ENCODE measurements at regions not wholly inside any gene's neighbourhood (a gene's known extent, or its start where the extent isn't known, plus 50 kb on each side); places are given as distances from the start of the nearest gene placed in this dataset.

- TF ChIP-seq, protein P1, sequence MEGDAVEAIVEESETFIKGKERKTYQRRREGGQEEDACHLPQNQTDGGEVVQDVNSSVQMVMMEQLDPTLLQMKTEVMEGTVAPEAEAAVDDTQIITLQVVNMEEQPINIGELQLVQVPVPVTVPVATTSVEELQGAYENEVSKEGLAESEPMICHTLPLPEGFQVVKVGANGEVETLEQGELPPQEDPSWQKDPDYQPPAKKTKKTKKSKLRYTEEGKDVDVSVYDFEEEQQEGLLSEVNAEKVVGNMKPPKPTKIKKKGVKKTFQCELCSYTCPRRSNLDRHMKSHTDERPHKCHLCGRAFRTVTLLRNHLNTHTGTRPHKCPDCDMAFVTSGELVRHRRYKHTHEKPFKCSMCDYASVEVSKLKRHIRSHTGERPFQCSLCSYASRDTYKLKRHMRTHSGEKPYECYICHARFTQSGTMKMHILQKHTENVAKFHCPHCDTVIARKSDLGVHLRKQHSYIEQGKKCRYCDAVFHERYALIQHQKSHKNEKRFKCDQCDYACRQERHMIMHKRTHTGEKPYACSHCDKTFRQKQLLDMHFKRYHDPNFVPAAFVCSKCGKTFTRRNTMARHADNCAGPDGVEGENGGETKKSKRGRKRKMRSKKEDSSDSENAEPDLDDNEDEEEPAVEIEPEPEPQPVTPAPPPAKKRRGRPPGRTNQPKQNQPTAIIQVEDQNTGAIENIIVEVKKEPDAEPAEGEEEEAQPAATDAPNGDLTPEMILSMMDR (IDR thresholded peaks at IDR 0.05; ENCODE audit: insufficient read depth, low read length, poor library complexity, severe bottlenecking), result no peak
Measured at GRCh38 chr5:129821477-129822131, 73.7 kb downstream of the MINAR2 start.

DNA sequence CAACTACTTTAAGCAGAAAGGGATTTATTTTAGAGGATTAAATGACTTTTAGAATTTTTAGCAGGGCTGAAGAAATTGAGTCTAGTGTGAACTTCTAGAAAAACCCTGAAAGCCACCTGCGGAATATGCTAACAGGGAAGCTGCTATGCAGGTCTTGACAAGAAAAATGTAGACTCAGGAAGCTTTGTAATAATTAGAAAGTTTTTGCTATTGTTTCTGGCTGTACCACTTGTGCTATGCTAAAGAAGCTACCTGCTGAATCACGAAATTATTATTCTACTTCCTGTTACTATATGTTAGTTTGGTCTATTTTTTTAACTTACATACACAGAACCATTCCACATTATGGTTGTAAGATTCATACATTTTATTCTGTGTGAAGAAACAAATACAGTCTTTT is 74.0 kb upstream of the CHSY3 start:
- H3K27me3 ChIP-seq (replicated peaks; ENCODE audit: control insufficient read depth, insufficient read depth, low read length), result no peaks in the 10 kb centered on the region
- TF ChIP-seq, protein P1 (IDR thresholded peaks at IDR 0.05; ENCODE audit: insufficient read depth, low read length, poor library complexity, severe bottlenecking), result no peak
- no peak overlapping the region for H3K4me3 ChIP-seq (replicated peaks; ENCODE audit: low read depth, low read length)
- no peaks in the 10 kb centered on the region for H3K36me3 ChIP-seq (ENCODE audit: control insufficient read depth, insufficient read depth, low read length)
- no peak for DNase-seq (ENCODE audit: extremely low read depth, insufficient read length)

More at GRCh38 chr5:129821477-129822131, 73.7 kb downstream of the MINAR2 start:
- Histone ChIP-seq H3K27me3 (replicated peaks; ENCODE audit: control insufficient read depth, insufficient read depth, low read length) (no peaks in the 10 kb centered on the region), H3K4me3 (replicated peaks; ENCODE audit: low read depth, low read length) (no peak overlapping the region), H3K36me3 (ENCODE audit: control insufficient read depth, insufficient read depth, low read length) (no peaks in the 10 kb centered on the region)
- DNase-seq (ENCODE audit: extremely low read depth, insufficient read length), result no peak

- no peak for DNase-seq (ENCODE audit: extremely low read depth, insufficient read length)
- Histone ChIP-seq H3K4me3 (replicated peaks; ENCODE audit: low read depth, low read length) (no peak overlapping the region), H3K27me3 (replicated peaks; ENCODE audit: control insufficient read depth, insufficient read depth, low read length) (no peaks in the 10 kb centered on the region), H3K36me3 (ENCODE audit: control insufficient read depth, insufficient read depth, low read length) (no peaks in the 10 kb centered on the region)
- TF ChIP-seq, protein P1 (IDR thresholded peaks at IDR 0.05; ENCODE audit: insufficient read depth, low read length, poor library complexity, severe bottlenecking), result no peak
Measured at GRCh38 chr5:129836321-129836720, 67.9 kb upstream of the CHSY3 start.

DNA sequence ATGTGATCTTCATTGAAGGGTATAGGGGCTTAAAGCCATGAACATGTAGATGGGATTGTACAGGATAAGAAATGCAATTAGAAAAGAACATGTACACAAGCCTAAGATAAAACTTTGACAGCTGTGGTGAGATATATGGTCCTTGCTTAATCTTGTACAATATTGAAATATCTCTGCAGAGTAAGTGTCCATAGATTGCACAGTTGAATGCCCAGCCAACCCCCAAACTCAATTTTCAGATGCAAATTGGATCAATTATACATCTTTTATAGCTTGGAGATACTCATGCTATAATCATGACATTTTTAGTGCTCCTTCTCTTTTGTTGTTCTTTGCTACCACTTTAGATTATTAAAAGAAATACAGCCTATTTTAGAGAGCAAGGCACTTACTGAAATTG is 59.5 kb upstream of the CHSY3 start:
- Histone ChIP-seq H3K4me3 (replicated peaks; ENCODE audit: low read depth, low read length) (no peak overlapping the region), H3K27me3 (replicated peaks; ENCODE audit: control insufficient read depth, insufficient read depth, low read length) (no peaks in the 10 kb centered on the region), H3K36me3 (ENCODE audit: control insufficient read depth, insufficient read depth, low read length) (no peaks in the 10 kb centered on the region)
- DNase-seq (ENCODE audit: extremely low read depth, insufficient read length), result no peak
- TF ChIP-seq, protein P1 (IDR thresholded peaks at IDR 0.05; ENCODE audit: insufficient read depth, low read length, poor library complexity, severe bottlenecking), result no peak

DNA sequence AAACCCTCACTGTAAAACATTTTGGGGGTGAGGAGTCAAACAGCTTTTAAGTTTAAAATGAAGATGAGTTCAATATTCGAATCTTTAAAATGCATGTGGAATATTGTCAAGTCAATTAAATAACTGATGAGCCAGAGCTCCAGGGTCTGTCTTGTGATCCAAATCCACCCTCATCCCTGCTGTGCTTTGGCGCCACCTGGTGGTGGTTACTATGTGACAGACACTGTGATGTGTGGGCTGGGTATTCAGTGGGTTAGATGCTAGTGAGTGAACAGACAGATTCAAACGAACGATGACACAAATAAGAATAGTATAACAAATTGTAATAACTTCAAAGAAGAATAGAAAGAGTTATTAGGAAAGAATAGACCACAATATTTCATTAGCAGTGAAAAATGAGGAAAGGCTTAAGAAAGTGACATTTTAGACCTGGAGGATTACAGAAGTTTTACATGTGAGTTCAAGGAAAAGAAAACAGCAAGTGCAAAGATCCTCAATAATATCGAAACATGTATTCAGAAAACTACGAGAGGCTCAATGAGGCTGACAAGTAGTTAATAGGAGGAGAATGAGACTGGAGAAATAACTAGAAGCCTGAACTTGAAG is 51.4 kb upstream of the CHSY3 start:
- TF ChIP-seq, protein P1 (IDR thresholded peaks at IDR 0.05; ENCODE audit: insufficient read depth, low read length, poor library complexity, severe bottlenecking), result peak; percentile 90
- peak; percentile 9 for DNase-seq (ENCODE audit: extremely low read depth, insufficient read length)
- no peaks in the 10 kb centered on the region for H3K36me3 ChIP-seq (ENCODE audit: control insufficient read depth, insufficient read depth, low read length)
- H3K4me3 ChIP-seq (replicated peaks; ENCODE audit: low read depth, low read length), result no peak overlapping the region
- no peaks in the 10 kb centered on the region for H3K27me3 ChIP-seq (replicated peaks; ENCODE audit: control insufficient read depth, insufficient read depth, low read length)
